CD4-positive, alpha-beta T cell (primary cell): ENCODE measurements at regions not wholly inside any gene's neighbourhood (a gene's known extent, or its start where the extent isn't known, plus 50 kb on each side); places are given as distances from the start of the nearest gene placed in this dataset.

Experiments
- ATAC-seq: fragments of 200-7000 bp; cut with Tn5 transposase; one replicate; pipeline ENCODE4 v1.10.0; 2022; ENCODE audit warnings: mild to moderate bottlenecking; ENCODE audit not compliant: poor library complexity
- CTCF ChIA-PET: fragments of 350-600 bp; sonication (Branson Sonifier 250); formaldehyde crosslinking; loops from one replicate; lab custom pipeline; 2021; ENCODE audit warnings: antibody characterized with exemption, inconsistent platforms; lab: Charles Lee
- POLR2A ChIA-PET: fragments of 350-600 bp; sonication (Branson Sonifier 250); formaldehyde crosslinking; loops from one replicate; lab custom pipeline; 2021; ENCODE audit warnings: antibody characterized with exemption, inconsistent platforms; lab: Charles Lee
- DNase-seq, 14 experiments: peaks; one replicate each; pipeline ENCODE4 v3.0.0-alpha.2; 2013 to 2020; ENCODE audit warnings: mixed read lengths in 2 of 14
- H3K27ac ChIP-seq, 2 donors: one replicate each; pipeline versions ENCODE4 v1.5.1 to v1.7.0; 2013; ENCODE audit warnings: low read length in 2 of 2, low read depth in 1 of 2, mild to moderate bottlenecking in 1 of 2
- H3K27me3 ChIP-seq, 2 experiments: 1 replicate in 1 of 2; 2 replicates in 1 of 2; pipeline versions ENCODE4 v1.6.1 to v1.7.0; 2013; ENCODE audit warnings: low read length in 2 of 2, control low read depth in 1 of 2, mild to moderate bottlenecking in 1 of 2, moderate library complexity in 1 of 2; ENCODE audit not compliant: insufficient read depth in 2 of 2, control insufficient read depth in 1 of 2
- H3K36me3 ChIP-seq: one replicate; pipeline ENCODE4 v1.6.1; 2013; ENCODE audit warnings: low read length, control low read depth; ENCODE audit not compliant: insufficient read depth
- H3K4me1 ChIP-seq: one replicate; pipeline ENCODE4 v1.6.1; 2013; ENCODE audit warnings: low read length, control low read depth; ENCODE audit not compliant: insufficient read depth
- H3K4me3 ChIP-seq: one replicate; pipeline ENCODE4 v1.5.1; 2013; ENCODE audit warnings: mild to moderate bottlenecking, low read length, moderate library complexity
- H3K9me3 ChIP-seq, 2 experiments: 1 replicate in 1 of 2; 2 replicates in 1 of 2; pipeline versions ENCODE4 v1.6.1 to v1.7.0; 2013; ENCODE audit warnings: low read length in 2 of 2, mild to moderate bottlenecking in 2 of 2, control low read depth in 1 of 2, moderate library complexity in 1 of 2; ENCODE audit not compliant: control insufficient read depth in 1 of 2, insufficient read depth in 1 of 2
- H3K27ac Mint-ChIP-seq: one replicate; pipeline ENCODE4 v1.8.0; 2020; ENCODE audit warnings: mixed read lengths
- H3K27me3 Mint-ChIP-seq: one replicate; pipeline ENCODE4 v1.8.0; 2021; ENCODE audit warnings: mixed read lengths
- H3K36me3 Mint-ChIP-seq: one replicate; pipeline ENCODE4 v1.8.0; 2021; ENCODE audit warnings: low read depth, mixed read lengths
- H3K4me1 Mint-ChIP-seq: one replicate; pipeline ENCODE4 v1.8.0; 2021; ENCODE audit warnings: low read depth, mixed read lengths
- H3K4me3 Mint-ChIP-seq: one replicate; pipeline ENCODE4 v1.8.0; 2020; ENCODE audit warnings: mild to moderate bottlenecking, mixed read lengths
- H3K9me3 Mint-ChIP-seq: one replicate; pipeline ENCODE4 v1.8.0; 2020; ENCODE audit warnings: mixed read lengths
- intact Hi-C, 2 experiments: fragments of 100-400 bp; cut with DNase I in 1 of 2; cut with micrococcal nuclease in 1 of 2; formaldehyde crosslinking; loops; one replicate each; pipeline versions ENCODE4 v1.15.1 to v1.9.0; 2023 to 2025; cut with DNase I, micrococcal nuclease
- TF ChIP-seq, protein P1 (sequence below): fragments of 200-600 bp; IDR thresholded peaks from one replicate; pipeline ENCODE4 v1.8.0; 2022; ENCODE audit warnings: antibody characterized with exemption, mild to moderate bottlenecking

DNA sequence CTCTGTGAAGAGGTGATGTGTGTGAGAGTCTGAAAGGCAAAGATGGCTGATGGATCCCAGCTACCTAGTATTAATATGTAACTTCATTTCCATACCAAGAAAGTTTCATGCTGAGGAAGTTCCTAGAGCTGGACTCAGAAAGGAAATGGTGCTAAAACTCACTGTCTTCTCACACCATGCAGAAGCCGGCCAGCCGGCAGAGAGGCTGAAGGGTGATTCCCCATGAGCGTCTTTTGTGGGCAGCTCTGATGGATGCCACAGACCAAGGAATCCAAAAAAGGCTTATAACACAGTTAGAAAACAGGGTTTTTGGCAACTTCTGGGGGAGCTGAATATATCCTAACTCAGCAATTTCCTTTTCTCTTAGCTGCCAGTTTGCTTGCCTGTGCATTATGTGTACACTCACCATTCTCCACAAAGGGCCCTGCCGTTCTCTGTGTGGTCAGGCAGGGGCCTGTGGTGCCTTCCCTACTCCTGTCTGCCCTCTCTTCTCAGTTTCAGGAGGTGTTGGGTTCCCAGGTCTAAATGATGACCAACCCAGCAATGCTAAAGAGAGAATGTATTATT is 289.4 kb downstream of the MTX2 start:
- Histone ChIP-seq H3K27ac (no peak overlapping the region), H3K4me3 (no peak overlapping the region), H3K4me1 (peaks cover 8% of the 10 kb centered on the region), H3K36me3 (no peaks in the 10 kb centered on the region), H3K9me3 (no peaks in the 10 kb centered on the region), H3K27me3 (peaks cover 19 to 27% of the 10 kb centered on the region in 2 experiments)
- intact Hi-C loops = no loop called here
- Mint-ChIP-seq H3K4me1 (no peaks in the 10 kb centered on the region), H3K27ac (no peak overlapping the region), H3K4me3 (no peak overlapping the region), H3K27me3 (peaks cover 85% of the 10 kb centered on the region), H3K36me3 (no peaks in the 10 kb centered on the region), H3K9me3 (no peaks in the 10 kb centered on the region)
- ATAC-seq (no peak), DNase-seq (no peak)
- CTCF ChIA-PET = interaction anchor here (0.6 kb wide), 1 partner anchor 17 kb away, joined by 3 read pairs; no protein-coding TSS in a partner anchor
- POLR2A ChIA-PET = no interaction called here
- TF ChIP-seq, protein P1, sequence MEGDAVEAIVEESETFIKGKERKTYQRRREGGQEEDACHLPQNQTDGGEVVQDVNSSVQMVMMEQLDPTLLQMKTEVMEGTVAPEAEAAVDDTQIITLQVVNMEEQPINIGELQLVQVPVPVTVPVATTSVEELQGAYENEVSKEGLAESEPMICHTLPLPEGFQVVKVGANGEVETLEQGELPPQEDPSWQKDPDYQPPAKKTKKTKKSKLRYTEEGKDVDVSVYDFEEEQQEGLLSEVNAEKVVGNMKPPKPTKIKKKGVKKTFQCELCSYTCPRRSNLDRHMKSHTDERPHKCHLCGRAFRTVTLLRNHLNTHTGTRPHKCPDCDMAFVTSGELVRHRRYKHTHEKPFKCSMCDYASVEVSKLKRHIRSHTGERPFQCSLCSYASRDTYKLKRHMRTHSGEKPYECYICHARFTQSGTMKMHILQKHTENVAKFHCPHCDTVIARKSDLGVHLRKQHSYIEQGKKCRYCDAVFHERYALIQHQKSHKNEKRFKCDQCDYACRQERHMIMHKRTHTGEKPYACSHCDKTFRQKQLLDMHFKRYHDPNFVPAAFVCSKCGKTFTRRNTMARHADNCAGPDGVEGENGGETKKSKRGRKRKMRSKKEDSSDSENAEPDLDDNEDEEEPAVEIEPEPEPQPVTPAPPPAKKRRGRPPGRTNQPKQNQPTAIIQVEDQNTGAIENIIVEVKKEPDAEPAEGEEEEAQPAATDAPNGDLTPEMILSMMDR = no peak

DNA sequence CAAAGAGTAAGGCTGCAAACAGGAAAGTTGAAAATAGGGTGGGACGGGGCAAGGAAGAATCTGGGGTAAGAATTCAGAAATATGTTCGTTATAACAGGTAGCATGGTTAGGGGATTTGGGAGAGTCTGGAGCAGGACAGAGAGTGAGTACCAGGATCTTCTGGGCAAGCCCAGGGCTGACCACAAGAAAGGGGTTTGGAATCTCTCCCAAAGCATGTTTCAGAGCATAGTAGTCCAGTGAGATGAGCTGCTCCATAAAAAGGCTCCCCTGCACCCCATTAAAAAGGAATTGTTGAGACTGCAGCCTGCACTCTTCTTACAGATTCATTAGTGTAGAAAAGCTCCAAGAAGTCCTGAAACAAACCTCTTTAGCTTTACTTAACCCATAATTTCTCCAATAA is 291.1 kb downstream of the MTX2 start:
- Mint-ChIP-seq H3K27ac (no peak overlapping the region), H3K9me3 (no peaks in the 10 kb centered on the region), H3K4me1 (no peaks in the 10 kb centered on the region), H3K36me3 (no peaks in the 10 kb centered on the region), H3K4me3 (no peak overlapping the region), H3K27me3 (peaks cover 82% of the 10 kb centered on the region)
- Histone ChIP-seq H3K27ac (no peak overlapping the region), H3K4me1 (no peaks in the 10 kb centered on the region), H3K9me3 (no peaks in the 10 kb centered on the region), H3K27me3 (peaks cover 20 to 32% of the 10 kb centered on the region in 2 experiments), H3K4me3 (no peak overlapping the region), H3K36me3 (no peaks in the 10 kb centered on the region)
- TF ChIP-seq, protein P1 = no peak
- DNase-seq = no peak
- POLR2A ChIA-PET = no interaction called here
- ATAC-seq = no peak
- intact Hi-C loops = no loop called here
- CTCF ChIA-PET = no interaction called here

DNA sequence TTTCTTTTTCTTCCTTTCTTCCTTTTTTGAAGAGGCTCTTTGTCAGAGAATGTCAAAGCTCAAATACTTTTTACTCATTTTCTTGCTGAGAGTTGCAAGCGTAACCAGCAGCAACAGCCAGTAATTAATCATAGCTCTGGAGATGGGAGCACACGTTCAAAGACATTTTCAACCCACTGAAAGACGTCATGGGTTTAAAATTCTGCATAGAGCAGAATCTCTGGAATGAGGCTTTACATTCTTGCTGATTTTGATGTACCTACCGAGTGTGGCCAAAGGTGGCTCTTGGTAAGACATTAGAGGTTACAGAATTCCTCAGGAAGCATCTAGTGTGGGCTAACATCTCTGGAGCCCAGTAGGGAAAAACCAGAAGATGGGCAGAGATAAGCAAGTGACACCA is 292.5 kb downstream of the MTX2 start:
- H3K27me3 Mint-ChIP-seq = peaks cover 76% of the 10 kb centered on the region
- H3K9me3 Mint-ChIP-seq = no peaks in the 10 kb centered on the region
- no peaks in the 10 kb centered on the region for H3K36me3 ChIP-seq
- H3K4me3 Mint-ChIP-seq = no peak overlapping the region
- ChIA-PET POLR2A (no interaction called here), CTCF (interaction anchor here (1.2 kb wide), 1 partner anchor 11 kb away, joined by 3 read pairs; no protein-coding TSS in a partner anchor)
- peaks cover 19 to 26% of the 10 kb centered on the region in 2 experiments for H3K27me3 ChIP-seq
- H3K9me3 ChIP-seq = no peaks in the 10 kb centered on the region
- no peaks in the 10 kb centered on the region for H3K36me3 Mint-ChIP-seq
- no peak for ATAC-seq
- no peak overlapping the region for H3K27ac ChIP-seq
- intact Hi-C loops = no loop called here
- no peak overlapping the region for H3K4me3 ChIP-seq
- TF ChIP-seq, protein P1 = no peak
- H3K4me1 Mint-ChIP-seq = no peaks in the 10 kb centered on the region
- DNase-seq = no peak
- H3K4me1 ChIP-seq = no peaks in the 10 kb centered on the region
- no peak overlapping the region for H3K27ac Mint-ChIP-seq
